Epithelial cell of proximal tubule (primary cell): ENCODE measurements at regions not wholly inside any gene's neighbourhood (a gene's known extent, or its start where the extent isn't known, plus 50 kb on each side); places are given as distances from the start of the nearest gene placed in this dataset.

Experiments used
- DNase-seq: peaks from one replicate; pipeline ENCODE4 v3.0.0-alpha.2; 2011; ENCODE audit warnings: low read depth
- H3K4me3 ChIP-seq: 2 replicates; pipeline ENCODE4 v1.5.1; 2011; ENCODE audit warnings: low read depth, mild to moderate bottlenecking, low read length
- TF ChIP-seq, protein P1 (sequence below): conservative IDR thresholded peaks from 2 replicates; pipeline ENCODE4 v1.5.1; 2012; ENCODE audit warnings: low read depth, mild to moderate bottlenecking, low read length

- DNase-seq: no peak
- no peak overlapping the region for H3K4me3 ChIP-seq
- TF ChIP-seq, protein P1, sequence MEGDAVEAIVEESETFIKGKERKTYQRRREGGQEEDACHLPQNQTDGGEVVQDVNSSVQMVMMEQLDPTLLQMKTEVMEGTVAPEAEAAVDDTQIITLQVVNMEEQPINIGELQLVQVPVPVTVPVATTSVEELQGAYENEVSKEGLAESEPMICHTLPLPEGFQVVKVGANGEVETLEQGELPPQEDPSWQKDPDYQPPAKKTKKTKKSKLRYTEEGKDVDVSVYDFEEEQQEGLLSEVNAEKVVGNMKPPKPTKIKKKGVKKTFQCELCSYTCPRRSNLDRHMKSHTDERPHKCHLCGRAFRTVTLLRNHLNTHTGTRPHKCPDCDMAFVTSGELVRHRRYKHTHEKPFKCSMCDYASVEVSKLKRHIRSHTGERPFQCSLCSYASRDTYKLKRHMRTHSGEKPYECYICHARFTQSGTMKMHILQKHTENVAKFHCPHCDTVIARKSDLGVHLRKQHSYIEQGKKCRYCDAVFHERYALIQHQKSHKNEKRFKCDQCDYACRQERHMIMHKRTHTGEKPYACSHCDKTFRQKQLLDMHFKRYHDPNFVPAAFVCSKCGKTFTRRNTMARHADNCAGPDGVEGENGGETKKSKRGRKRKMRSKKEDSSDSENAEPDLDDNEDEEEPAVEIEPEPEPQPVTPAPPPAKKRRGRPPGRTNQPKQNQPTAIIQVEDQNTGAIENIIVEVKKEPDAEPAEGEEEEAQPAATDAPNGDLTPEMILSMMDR: no peak
These were observed 287.0 kb upstream of the CXCR4 start for GRCh38 chr2:136404925-136405324.

- TF ChIP-seq, protein P1: no peak
- DNase-seq: no peak
- H3K4me3 ChIP-seq: no peak overlapping the region
These were observed 286.2 kb upstream of the CXCR4 start for GRCh38 chr2:136404176-136404575.

DNA sequence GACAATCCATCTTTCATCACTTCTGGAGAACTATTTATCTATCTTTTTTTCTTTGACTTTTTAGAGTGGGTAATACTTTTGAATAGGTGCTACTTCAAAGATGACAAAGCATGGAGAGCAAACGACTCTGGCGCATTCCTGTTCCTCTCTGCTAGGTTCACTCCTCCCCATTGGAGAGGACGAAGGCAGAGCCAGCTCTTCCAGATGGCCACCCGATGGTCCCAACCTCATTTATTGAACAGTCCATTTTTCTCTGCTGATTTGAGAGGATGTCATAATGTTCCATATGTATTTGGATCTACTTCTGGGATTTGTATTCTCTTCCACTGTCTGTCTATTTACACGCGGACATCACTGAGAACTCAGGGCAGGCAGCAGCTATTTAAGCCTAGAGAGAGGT is 284.3 kb upstream of the CXCR4 start:
- DNase-seq: no peak

DNA sequence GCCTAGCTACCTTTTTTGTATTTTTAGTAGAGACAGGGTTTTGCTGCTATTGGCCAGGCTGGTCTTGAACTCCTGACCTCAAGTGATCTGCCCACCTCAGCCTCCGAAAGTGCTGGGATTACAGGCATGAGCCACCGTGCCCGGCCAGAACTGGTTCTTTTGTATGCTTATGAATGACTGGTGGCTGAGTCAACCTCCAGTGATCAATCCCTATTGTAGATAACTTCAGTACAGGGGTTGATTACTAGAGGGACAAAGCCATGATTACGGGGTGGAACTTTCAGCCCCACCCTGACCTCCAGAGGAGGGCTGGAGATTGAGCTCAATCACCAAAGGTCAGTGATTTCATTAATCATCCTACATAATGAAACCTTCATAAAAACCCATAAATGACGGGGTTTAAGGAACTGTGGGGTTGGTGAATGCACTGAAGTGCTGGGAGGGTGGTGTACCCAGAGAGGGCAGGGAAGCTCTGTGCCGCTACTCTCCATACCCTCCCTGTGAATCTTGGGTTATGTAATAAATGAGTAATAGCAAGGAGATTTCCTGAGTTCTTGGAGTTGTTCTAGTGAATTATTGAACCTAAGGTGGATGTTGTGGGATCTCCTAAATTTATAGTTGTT is 281.8 kb upstream of the CXCR4 start:
- DNase-seq: no peak
- no peak overlapping the region for H3K4me3 ChIP-seq
- TF ChIP-seq, protein P1: no peak

More for the DNA sequence above, 284.3 kb upstream of the CXCR4 start:
- TF ChIP-seq, protein P1: no peak
- no peak overlapping the region for H3K4me3 ChIP-seq

DNA sequence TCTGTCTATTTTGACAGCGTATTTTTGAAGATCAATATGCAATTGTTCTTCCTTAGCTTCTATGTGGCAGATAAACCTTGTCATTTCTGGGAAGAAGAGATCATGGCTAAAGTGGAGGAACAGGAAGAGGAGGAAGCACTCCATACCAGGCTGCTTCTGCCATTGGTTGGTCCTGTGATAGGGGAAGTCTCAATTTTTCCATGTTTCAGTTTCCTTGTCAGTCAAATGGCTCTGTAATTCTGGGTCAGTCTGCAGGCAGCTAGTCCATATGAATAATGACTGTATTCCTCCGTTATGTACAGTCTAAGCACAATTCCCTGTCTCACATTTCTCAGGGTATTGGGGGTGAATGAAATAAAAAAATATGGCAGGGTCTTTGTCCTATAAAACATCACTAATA is 277.6 kb upstream of the CXCR4 start:
- no peak for DNase-seq
- TF ChIP-seq, protein P1: no peak
- H3K4me3 ChIP-seq: no peak overlapping the region

GRCh38 chr2:136394136-136395060 is 276.4 kb upstream of the CXCR4 start:
- no peak overlapping the region for H3K4me3 ChIP-seq
- no peak for DNase-seq
- TF ChIP-seq, protein P1: no peak
